H1 (cell line): ENCODE measurements at regions not wholly inside any gene's neighbourhood (a gene's known extent, or its start where the extent isn't known, plus 50 kb on each side); places are given as distances from the start of the nearest gene placed in this dataset.
A peak's percentile ranks its signal among the peaks of the same experiment; 100 is the strongest.
"Not testable (repeated sequence)": the region's sequence is repeated elsewhere in the genome, so short reads cannot be mapped to it uniquely, and the experiment has no call there.

Source experiments
- CTCF ChIA-PET: fragments of 300-600 bp; sonication (Branson Sonifier 250); formaldehyde crosslinking; loops from one replicate; lab custom pipeline; 2021; ENCODE audit not compliant: partially characterized antibody; lab: Charles Lee
- POLR2A ChIA-PET: fragments of 300-600 bp; sonication (Branson Sonifier 250); formaldehyde crosslinking; loops from one replicate; lab custom pipeline; 2021; ENCODE audit warnings: inconsistent platforms; ENCODE audit not compliant: partially characterized antibody; lab: Charles Lee
- DNase-seq, 2 experiments: peaks; one replicate each; pipeline versions ENCODE4 v3.0.0 to v3.0.0-alpha.2; 2010 to 2022; ENCODE audit warnings: low spot score in 2 of 2, low read depth in 1 of 2, mixed read lengths in 1 of 2
- FAIRE-seq: peaks from 2 replicates; lab custom pipeline; 2011; peaks lifted over from hg19 to GRCh38; lab: Jason Lieb, UNC
- H2AFZ ChIP-seq: 2 replicates; pipeline ENCODE4 v1.8.1; 2012; ENCODE audit warnings: low read length, inconsistent platforms
- H2AK5ac ChIP-seq: 2 replicates; pipeline ENCODE4 v1.6.1; 2013; ENCODE audit warnings: low read depth, low read length
- H2BK120ac ChIP-seq: replicated peaks from 2 replicates; pipeline ENCODE3; 2013; ENCODE audit warnings: low read depth, low read length, inconsistent platforms
- H2BK12ac ChIP-seq: 2 replicates; pipeline ENCODE4 v1.6.1; 2013; ENCODE audit warnings: low read depth, low read length
- H2BK15ac ChIP-seq: 2 replicates; pipeline ENCODE4 v1.6.1; 2013; ENCODE audit warnings: low read length
- H2BK20ac ChIP-seq: 2 replicates; pipeline ENCODE4 v1.6.1; 2013; ENCODE audit warnings: low read length
- H2BK5ac ChIP-seq: 2 replicates; pipeline ENCODE4 v1.6.1; 2013; ENCODE audit warnings: low read depth, low read length
- H3K14ac ChIP-seq: 2 replicates; pipeline ENCODE4 v1.6.1; 2013; ENCODE audit warnings: inconsistent platforms; ENCODE audit not compliant: insufficient read length
- H3K18ac ChIP-seq: 2 replicates; pipeline ENCODE4 v1.6.1; 2013; ENCODE audit warnings: low read length; ENCODE audit errors: extremely low read depth
- H3K23ac ChIP-seq: 2 replicates; pipeline ENCODE4 v1.6.1; 2013; ENCODE audit warnings: inconsistent platforms; ENCODE audit not compliant: insufficient read length
- H3K23me2 ChIP-seq: 2 replicates; pipeline ENCODE4 v1.6.1; 2013; ENCODE audit warnings: low read depth, low read length
- H3K27ac ChIP-seq: 2 replicates; pipeline ENCODE4 v1.6.1; 2011; ENCODE audit warnings: low read depth, low read length, inconsistent platforms
- H3K27me3 ChIP-seq, 4 experiments: replicated peaks in 1 of 4; 1 replicate in 1 of 4; 2 replicates in 3 of 4; pipeline versions ENCODE4 v1.6.1 to v1.8.1; 2011 to 2013; ENCODE audit warnings: low read length in 3 of 4, mild to moderate bottlenecking in 3 of 4, inconsistent platforms in 2 of 4, mixed read lengths in 2 of 4, moderate library complexity in 1 of 4; ENCODE audit not compliant: control insufficient read depth in 3 of 4, insufficient read depth in 3 of 4; ENCODE audit errors: extremely low read depth in 1 of 4
- H3K36me3 ChIP-seq, 4 experiments: 2 replicates each; pipeline versions ENCODE4 v1.6.1 to v1.8.1; 2011 to 2013; ENCODE audit warnings: mild to moderate bottlenecking in 4 of 4, low read length in 3 of 4, moderate library complexity in 2 of 4, control low read depth in 1 of 4, inconsistent platforms in 1 of 4; ENCODE audit not compliant: insufficient read depth in 4 of 4, control insufficient read depth in 2 of 4
- H3K4ac ChIP-seq: replicated peaks from 2 replicates; pipeline ENCODE3; 2013; ENCODE audit warnings: low read length, low read depth, mixed read lengths, inconsistent platforms; ENCODE audit not compliant: insufficient read length
- H3K4me1 ChIP-seq, 4 experiments: replicated peaks in 1 of 4; 1 replicate in 1 of 4; 2 replicates in 3 of 4; pipeline versions ENCODE4 v1.6.1 to v1.8.1; 2011 to 2013; ENCODE audit warnings: low read length in 3 of 4, inconsistent platforms in 2 of 4, mixed read lengths in 1 of 4; ENCODE audit not compliant: insufficient read depth in 4 of 4, control insufficient read depth in 3 of 4
- H3K4me2 ChIP-seq, 2 experiments: 2 replicates each; pipeline versions ENCODE4 v1.6.1 to v1.8.1; 2011 to 2013; ENCODE audit warnings: low read depth in 2 of 2, low read length in 2 of 2, control low read depth in 1 of 2, inconsistent platforms in 1 of 2, mild to moderate bottlenecking in 1 of 2; ENCODE audit not compliant: insufficient read depth in 1 of 2
- H3K4me3 ChIP-seq, 4 experiments: fragments of 200-600, 300-600 bp in 1 of 4; sonication (generic), shearing (Covaris generic), sonication (Bioruptor Twin) in 1 of 4; 2 replicates each; pipeline versions ENCODE4 v1.5.1 to v1.8.1; 2011 to 2016; ENCODE audit warnings: low read length in 4 of 4, low read depth in 3 of 4, control low read depth in 2 of 4, inconsistent platforms in 2 of 4, mild to moderate bottlenecking in 2 of 4, mixed read lengths in 1 of 4, moderate library complexity in 1 of 4; ENCODE audit not compliant: insufficient read depth in 2 of 4; ENCODE audit errors: extremely low read depth in 1 of 4
- H3K56ac ChIP-seq: replicated peaks from 2 replicates; pipeline ENCODE3; 2013; ENCODE audit warnings: low read depth, mild to moderate bottlenecking, mixed read lengths, low read length, inconsistent platforms; ENCODE audit not compliant: insufficient read length
- H3K79me1 ChIP-seq: 2 replicates; pipeline ENCODE4 v1.6.1; 2013; ENCODE audit warnings: low read depth, low read length, control low read depth
- H3K79me2 ChIP-seq, 2 experiments: 2 replicates each; pipeline versions ENCODE4 v1.6.1 to v1.8.1; 2012 to 2013; ENCODE audit warnings: low read length in 2 of 2, mild to moderate bottlenecking in 2 of 2, inconsistent platforms in 1 of 2; ENCODE audit not compliant: insufficient read depth in 2 of 2, control insufficient read depth in 1 of 2
- H3K9ac ChIP-seq, 4 experiments: replicated peaks in 1 of 4; 1 replicate in 1 of 4; 2 replicates in 3 of 4; pipeline versions ENCODE4 v1.6.1 to v1.8.1; 2011 to 2013; ENCODE audit warnings: low read depth in 3 of 4, low read length in 3 of 4, control low read depth in 2 of 4, mild to moderate bottlenecking in 2 of 4, moderate library complexity in 2 of 4, inconsistent platforms in 1 of 4; ENCODE audit errors: extremely low read depth in 1 of 4
- H3K9me3 ChIP-seq, 2 experiments: 2 replicates each; pipeline versions ENCODE4 v1.6.1 to v1.8.1; 2012 to 2013; ENCODE audit warnings: mild to moderate bottlenecking in 2 of 2, moderate library complexity in 2 of 2, control low read depth in 1 of 2, inconsistent platforms in 1 of 2, low read depth in 1 of 2, low read length in 1 of 2, mixed read lengths in 1 of 2; ENCODE audit not compliant: insufficient read depth in 2 of 2
- H4K20me1 ChIP-seq, 2 experiments: replicated peaks in 1 of 2; 2 replicates each; pipeline versions ENCODE3 to v1.8.1; 2011 to 2013; ENCODE audit warnings: inconsistent platforms in 2 of 2, low read length in 2 of 2, mild to moderate bottlenecking in 1 of 2; ENCODE audit not compliant: insufficient read depth in 2 of 2, control insufficient read depth in 1 of 2
- H4K5ac ChIP-seq: 2 replicates; pipeline ENCODE4 v1.6.1; 2013; ENCODE audit warnings: low read length, low read depth, mixed read lengths, inconsistent platforms; ENCODE audit not compliant: insufficient read length
- H4K8ac ChIP-seq: 2 replicates; pipeline ENCODE4 v1.8.0; 2013; ENCODE audit warnings: mild to moderate bottlenecking, moderate library complexity, low read length, inconsistent platforms; ENCODE audit not compliant: insufficient read depth; ENCODE audit errors: extremely low read depth
- H4K91ac ChIP-seq: replicated peaks from 2 replicates; pipeline ENCODE3; 2013; ENCODE audit warnings: low read length, mixed read lengths, inconsistent platforms; ENCODE audit not compliant: insufficient read length
- BACH1 ChIP-seq: IDR thresholded peaks from 2 replicates; pipeline ENCODE4 v1.6.1; 2012; ENCODE audit warnings: low read length, improper control_type of control experiment
- WGBS, 2 experiments: shearing (Covaris generic) in 1 of 2; methylation state at CpG; one replicate each; pipeline versions ENCODE4 v1.1.6 to v1.1.7; 2013 to 2015; ENCODE audit warnings: low lambda C conversion rate in 2 of 2, mixed read lengths in 2 of 2, inconsistent platforms in 1 of 2, low coverage in 1 of 2, missing lambda C conversion rate in 1 of 2; ENCODE audit not compliant: insufficient replicate concordance in 2 of 2, insufficient coverage in 1 of 2, insufficient read length in 1 of 2; ENCODE audit errors: extremely low coverage in 1 of 2, missing lambda C conversion rate in 1 of 2; 5-methylcytosine and 5-hydroxymethylcytosine counted together
- TF ChIP-seq, protein P1 (sequence below): IDR thresholded peaks from 2 replicates; pipeline ENCODE4 v1.6.1; 2012; ENCODE audit warnings: inconsistent platforms

DNA sequence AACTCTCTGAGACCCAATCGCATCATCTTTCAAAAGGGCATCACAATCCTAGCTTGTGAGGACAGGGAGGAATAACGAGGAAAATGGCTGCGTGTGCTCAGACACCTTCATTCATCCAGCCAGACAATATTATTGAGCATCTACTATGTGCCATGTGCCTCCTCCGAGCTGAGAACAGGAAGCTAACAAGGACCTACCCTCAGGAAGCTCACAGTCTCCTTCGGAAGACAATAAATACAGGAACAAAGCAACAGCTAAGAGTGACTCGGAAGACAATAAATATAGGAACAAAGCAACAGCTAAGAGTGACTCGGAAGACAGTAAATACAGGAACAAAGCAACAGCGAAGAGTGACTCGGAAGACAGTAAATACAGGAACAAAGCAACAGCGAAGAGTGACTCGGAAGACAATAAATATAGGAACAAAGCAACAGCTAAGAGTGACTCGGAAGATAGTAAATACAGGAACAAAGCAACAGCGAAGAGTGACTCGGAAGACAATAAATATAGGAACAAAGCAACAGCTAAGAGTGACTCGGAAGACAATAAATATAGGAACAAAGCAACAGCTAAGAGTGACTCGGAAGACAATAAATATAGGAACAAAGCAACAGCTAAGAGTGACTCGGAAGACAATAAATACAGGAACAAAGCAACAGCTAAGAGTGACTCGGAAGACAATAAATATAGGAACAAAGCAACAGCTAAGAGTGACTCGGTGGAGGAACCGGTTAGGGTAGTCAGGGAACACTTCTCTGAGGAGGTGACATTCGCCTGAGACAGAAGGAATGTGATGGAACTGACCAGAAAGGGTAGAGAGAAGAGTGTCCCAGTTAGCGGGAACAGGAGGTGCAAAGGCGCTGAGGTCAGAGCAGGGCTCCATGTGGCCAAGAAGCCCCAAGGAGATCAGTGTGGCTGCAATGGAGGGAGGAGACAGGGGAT, 55.6 kb upstream of the SIRPA start:
- 91% methylated on average over 23 of the region's 23 CpGs; no CpG with 5 or more reads in 1 of the 2 experiments for WGBS, 2 experiments
- ChIA-PET CTCF (interaction anchor here (1.0 to 1.8 kb wide), 3 partner anchors 37 to 170 kb away, joined by 3 to 6 read pairs (median 5); no protein-coding TSS in a partner anchor), POLR2A (interaction anchor here (1.1 to 1.9 kb wide), 2 partner anchors 8 to 11 kb away, joined by 3 to 4 read pairs; no protein-coding TSS in a partner anchor)
- not testable (repeated sequence) for H3K9me3 ChIP-seq, H3K4me2 ChIP-seq, H3K56ac ChIP-seq, H3K36me3 ChIP-seq, H4K8ac ChIP-seq, H3K79me1 ChIP-seq, H2AFZ ChIP-seq, H3K27ac ChIP-seq, H3K23me2 ChIP-seq, FAIRE-seq, H4K20me1 ChIP-seq, DNase-seq, H3K79me2 ChIP-seq, H3K18ac ChIP-seq, H3K23ac ChIP-seq, H3K27me3 ChIP-seq, H3K4me1 ChIP-seq, H2BK120ac ChIP-seq, H3K4me3 ChIP-seq, H3K14ac ChIP-seq, H3K4ac ChIP-seq
- Histone ChIP-seq H2AK5ac (peak overlapping the region; percentile 91), H2BK12ac (peak overlapping the region; percentile 87), H2BK5ac (peak overlapping the region; percentile 18; the same call in 1 of the 2 replicates), H2BK15ac (peak overlapping the region; percentile 99; the same call in 1 of the 2 replicates), H3K9ac (peak overlapping the region in 1 of 4 experiments; percentile 6; a peak in 2 of 7 replicates), H4K91ac (peak overlapping the region; percentile 84), H2BK20ac (peak overlapping the region; percentile 13; the same call in 1 of the 2 replicates), H4K5ac (peak overlapping the region; percentile 31)
- 0 out of 2 replicates have a peak, but pooled peaks have one; percentile 2 for TF ChIP-seq BACH1
- TF ChIP-seq, protein P1, sequence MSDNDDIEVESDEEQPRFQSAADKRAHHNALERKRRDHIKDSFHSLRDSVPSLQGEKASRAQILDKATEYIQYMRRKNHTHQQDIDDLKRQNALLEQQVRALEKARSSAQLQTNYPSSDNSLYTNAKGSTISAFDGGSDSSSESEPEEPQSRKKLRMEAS, result peak; percentile 36; the same call in 1 of the 2 replicates
